ENCODE measurements at regions not wholly inside any gene's neighbourhood (a gene's known extent, or its start where the extent isn't known, plus 50 kb on each side); places are given as distances from the start of the nearest gene placed in this dataset.

GRCh38 chr6:146984251-146984924, 219.8 kb upstream of the STXBP5 start (continued):
- TF ChIP-seq RERE (CRISPR knock-in tag; IDR thresholded peaks at IDR 0.05; ENCODE audit: low read depth), result peak; percentile 53; the same call in 1 of the 2 replicates
- no peak for TF ChIP-seq CEBPZ (IDR thresholded peaks at IDR 0.05; ENCODE audit: low read length)
- peak; percentile 91 for TF ChIP-seq TEAD3 (CRISPR knock-in tag; optimal IDR thresholded peaks at IDR 0.05; ENCODE audit: borderline replicate concordance)
- TF ChIP-seq SRSF9 (IDR thresholded peaks at IDR 0.05; ENCODE audit: borderline replicate concordance, insufficient read depth, low read depth, low read length, poor library complexity, severe bottlenecking), result no peak
- no peak for TF ChIP-seq ZBTB10 (CRISPR knock-in tag; IDR thresholded peaks at IDR 0.05; ENCODE audit: borderline replicate concordance)
- TF ChIP-seq SETDB1 (CRISPR knock-in tag; IDR thresholded peaks at IDR 0.05; ENCODE audit: borderline replicate concordance), result no peak
- TF ChIP-seq, protein P1, sequence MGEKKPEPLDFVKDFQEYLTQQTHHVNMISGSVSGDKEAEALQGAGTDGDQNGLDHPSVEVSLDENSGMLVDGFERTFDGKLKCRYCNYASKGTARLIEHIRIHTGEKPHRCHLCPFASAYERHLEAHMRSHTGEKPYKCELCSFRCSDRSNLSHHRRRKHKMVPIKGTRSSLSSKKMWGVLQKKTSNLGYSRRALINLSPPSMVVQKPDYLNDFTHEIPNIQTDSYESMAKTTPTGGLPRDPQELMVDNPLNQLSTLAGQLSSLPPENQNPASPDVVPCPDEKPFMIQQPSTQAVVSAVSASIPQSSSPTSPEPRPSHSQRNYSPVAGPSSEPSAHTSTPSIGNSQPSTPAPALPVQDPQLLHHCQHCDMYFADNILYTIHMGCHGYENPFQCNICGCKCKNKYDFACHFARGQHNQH (CRISPR knock-in tag; IDR thresholded peaks at IDR 0.05), result no peak; the same call in 1 of the 2 replicates
- TF ChIP-seq KAT2B (IDR thresholded peaks at IDR 0.05; ENCODE audit: borderline replicate concordance, low read depth, low read length), result no peak
- TF ChIP-seq WIZ (CRISPR knock-in tag; IDR thresholded peaks at IDR 0.05), result no peak
- TF ChIP-seq, protein P2, sequence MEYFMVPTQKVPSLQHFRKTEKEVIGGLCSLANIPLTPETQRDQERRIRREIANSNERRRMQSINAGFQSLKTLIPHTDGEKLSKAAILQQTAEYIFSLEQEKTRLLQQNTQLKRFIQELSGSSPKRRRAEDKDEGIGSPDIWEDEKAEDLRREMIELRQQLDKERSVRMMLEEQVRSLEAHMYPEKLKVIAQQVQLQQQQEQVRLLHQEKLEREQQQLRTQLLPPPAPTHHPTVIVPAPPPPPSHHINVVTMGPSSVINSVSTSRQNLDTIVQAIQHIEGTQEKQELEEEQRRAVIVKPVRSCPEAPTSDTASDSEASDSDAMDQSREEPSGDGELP (IDR thresholded peaks at IDR 0.05; ENCODE audit: borderline replicate concordance, low read depth), result peak; percentile 46; the same call in 1 of the 2 replicates
- TF ChIP-seq NAIF1 (CRISPR knock-in tag; IDR thresholded peaks at IDR 0.05; ENCODE audit: borderline replicate concordance), result no peak
- TF ChIP-seq HIVEP1 (CRISPR knock-in tag; IDR thresholded peaks at IDR 0.05), result no peak
- TF ChIP-seq ZNF746 (CRISPR knock-in tag; IDR thresholded peaks at IDR 0.05), result no peak
- TF ChIP-seq THAP11 (CRISPR knock-in tag; IDR thresholded peaks at IDR 0.05), result 0 out of 2 replicates have a peak, but pooled peaks have one; percentile 4
- TF ChIP-seq ZNF350 (CRISPR knock-in tag; IDR thresholded peaks at IDR 0.05; ENCODE audit: borderline replicate concordance, low read depth), result no peak
